Panc1 (cell line): ENCODE measurements at regions not wholly inside any gene's neighbourhood (a gene's known extent, or its start where the extent isn't known, plus 50 kb on each side); places are given as distances from the start of the nearest gene placed in this dataset.

Source experiments
- ATAC-seq: fragments of 200-7000 bp; cut with Tn5 transposase; 2 replicates; pipeline ENCODE4 v1.9.1; 2020; ENCODE audit warnings: mild to moderate bottlenecking, moderate library complexity
- BruUV-seq: library from RNA; stranded (reverse); fragments of 400-500 nt; replicated peaks from 2 replicates; lab custom pipeline; 2021; lab: Mats Ljungman, UMichigan
- CTCF ChIA-PET: fragments of 300-600 bp; sonication (Branson Sonifier 250); formaldehyde crosslinking; loops from one replicate; lab custom pipeline; 2022; ENCODE audit warnings: antibody characterized with exemption; lab: Charles Lee
- POLR2A ChIA-PET: fragments of 300-600 bp; sonication (Branson Sonifier 250); formaldehyde crosslinking; loops from one replicate; lab custom pipeline; 2022; ENCODE audit warnings: antibody characterized with exemption; lab: Charles Lee
- DNase-seq: peaks from one replicate; pipeline ENCODE4 v3.0.0-alpha.2; 2010; ENCODE audit warnings: low read depth, low spot score
- H3K27ac ChIP-seq: 2 replicates; pipeline ENCODE4 v1.5.1; 2011; ENCODE audit warnings: mild to moderate bottlenecking, low read length, inconsistent platforms
- H3K27me3 ChIP-seq: fragments of 200-500 bp; sonication (Bioruptor generic); 2 replicates; pipeline ENCODE4 v1.6.0; 2014; ENCODE audit warnings: low read length, inconsistent platforms; ENCODE audit not compliant: control insufficient read depth, insufficient read depth
- H3K36me3 ChIP-seq: fragments of 200-500 bp; sonication (Bioruptor generic); 2 replicates; pipeline ENCODE4 v1.5.1; 2014; ENCODE audit warnings: inconsistent platforms, mild to moderate bottlenecking, low read length, moderate library complexity; ENCODE audit not compliant: control insufficient read depth, insufficient read depth
- H3K4me1 ChIP-seq: 2 replicates; pipeline ENCODE4 v1.5.1; 2011; ENCODE audit warnings: inconsistent platforms, mild to moderate bottlenecking, low read length, moderate library complexity; ENCODE audit not compliant: control insufficient read depth, insufficient read depth
- H3K4me3 ChIP-seq, 2 experiments: 2 replicates each; pipeline ENCODE4 v1.5.1; 2011 to 2012; ENCODE audit warnings: low read depth in 2 of 2, low read length in 2 of 2, mild to moderate bottlenecking in 2 of 2, inconsistent platforms in 1 of 2, moderate library complexity in 1 of 2
- H3K9me3 ChIP-seq: fragments of 200-500 bp; sonication (Bioruptor generic); 2 replicates; pipeline ENCODE4 v1.5.1; 2014; ENCODE audit warnings: low read depth, mild to moderate bottlenecking, inconsistent platforms, low read length, moderate library complexity; ENCODE audit not compliant: control insufficient read depth, insufficient read depth
- POLR2AphosphoS5 ChIP-seq: IDR thresholded peaks from 2 replicates; pipeline ENCODE4 v1.6.1; 2012; ENCODE audit warnings: mild to moderate bottlenecking, low read depth, low read length, moderate library complexity
- SIN3A ChIP-seq: IDR thresholded peaks from 2 replicates; pipeline ENCODE4 v1.6.1; 2012; ENCODE audit warnings: low read depth, mild to moderate bottlenecking, low read length, moderate library complexity, borderline replicate concordance; ENCODE audit not compliant: insufficient read depth
- TCF7L2 ChIP-seq: IDR thresholded peaks from 2 replicates; pipeline ENCODE4 v1.6.1; 2011; ENCODE audit warnings: mild to moderate bottlenecking, low read depth, low read length, inconsistent platforms
- in situ Hi-C: cut with HindIII; loops from 2 replicates; pipeline ENCODE4 v1.10.0; 2016; ENCODE audit warnings: low sequenced_read_pairs, low pct_unique_long_range_greater_than_20kb
- intact Hi-C: fragments of 100-400 bp; cut with micrococcal nuclease; formaldehyde crosslinking; loops from one replicate; pipeline ENCODE4 v1.10.0; 2022; ENCODE audit not compliant: unreplicated experiment
- TF ChIP-seq, protein P1 (sequence below), 2 experiments: IDR thresholded peaks; 2 replicates each; pipeline ENCODE4 v1.6.1; 2011 to 2012; ENCODE audit warnings: low read depth in 2 of 2, control low read depth in 1 of 2, low read length in 1 of 2, mild to moderate bottlenecking in 1 of 2, moderate library complexity in 1 of 2; ENCODE audit not compliant: insufficient read depth in 1 of 2
- TF ChIP-seq, protein P2 (sequence below): fragments of 450-650 bp; IDR thresholded peaks from 2 replicates; pipeline ENCODE4 v1.5.1; 2017; ENCODE audit warnings: mild to moderate bottlenecking

DNA sequence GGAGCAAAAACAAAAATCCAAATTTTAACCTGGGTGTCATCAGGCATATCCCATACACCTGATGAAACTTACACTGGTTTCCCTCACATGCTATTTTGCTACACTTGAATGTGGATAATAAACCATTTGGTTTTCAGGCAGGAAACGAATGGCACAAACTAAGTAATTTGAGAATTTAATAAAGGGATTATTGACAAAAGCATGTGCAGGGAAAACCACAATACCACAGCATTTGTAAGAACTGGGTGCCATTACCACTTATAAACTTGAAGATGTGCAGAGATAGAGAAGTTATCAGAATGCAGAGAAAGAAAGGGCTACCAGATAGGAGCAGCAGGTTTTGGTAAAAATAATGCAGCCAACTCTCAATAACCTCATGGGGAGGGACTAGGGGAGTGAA lies 151.2 kb downstream of the RFX6 start:
- H3K9me3 ChIP-seq = no peaks in the 10 kb centered on the region
- no peak overlapping the region for H3K27ac ChIP-seq
- ChIA-PET CTCF (no interaction called here), POLR2A (no interaction called here)
- TF ChIP-seq, protein P1, sequence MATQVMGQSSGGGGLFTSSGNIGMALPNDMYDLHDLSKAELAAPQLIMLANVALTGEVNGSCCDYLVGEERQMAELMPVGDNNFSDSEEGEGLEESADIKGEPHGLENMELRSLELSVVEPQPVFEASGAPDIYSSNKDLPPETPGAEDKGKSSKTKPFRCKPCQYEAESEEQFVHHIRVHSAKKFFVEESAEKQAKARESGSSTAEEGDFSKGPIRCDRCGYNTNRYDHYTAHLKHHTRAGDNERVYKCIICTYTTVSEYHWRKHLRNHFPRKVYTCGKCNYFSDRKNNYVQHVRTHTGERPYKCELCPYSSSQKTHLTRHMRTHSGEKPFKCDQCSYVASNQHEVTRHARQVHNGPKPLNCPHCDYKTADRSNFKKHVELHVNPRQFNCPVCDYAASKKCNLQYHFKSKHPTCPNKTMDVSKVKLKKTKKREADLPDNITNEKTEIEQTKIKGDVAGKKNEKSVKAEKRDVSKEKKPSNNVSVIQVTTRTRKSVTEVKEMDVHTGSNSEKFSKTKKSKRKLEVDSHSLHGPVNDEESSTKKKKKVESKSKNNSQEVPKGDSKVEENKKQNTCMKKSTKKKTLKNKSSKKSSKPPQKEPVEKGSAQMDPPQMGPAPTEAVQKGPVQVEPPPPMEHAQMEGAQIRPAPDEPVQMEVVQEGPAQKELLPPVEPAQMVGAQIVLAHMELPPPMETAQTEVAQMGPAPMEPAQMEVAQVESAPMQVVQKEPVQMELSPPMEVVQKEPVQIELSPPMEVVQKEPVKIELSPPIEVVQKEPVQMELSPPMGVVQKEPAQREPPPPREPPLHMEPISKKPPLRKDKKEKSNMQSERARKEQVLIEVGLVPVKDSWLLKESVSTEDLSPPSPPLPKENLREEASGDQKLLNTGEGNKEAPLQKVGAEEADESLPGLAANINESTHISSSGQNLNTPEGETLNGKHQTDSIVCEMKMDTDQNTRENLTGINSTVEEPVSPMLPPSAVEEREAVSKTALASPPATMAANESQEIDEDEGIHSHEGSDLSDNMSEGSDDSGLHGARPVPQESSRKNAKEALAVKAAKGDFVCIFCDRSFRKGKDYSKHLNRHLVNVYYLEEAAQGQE (IDR thresholded peaks at IDR 0.05; ENCODE audit: insufficient read depth in 1 of 2, low read depth in 2 of 2, low read length in 1 of 2) = no peak
- TF ChIP-seq, protein P2, sequence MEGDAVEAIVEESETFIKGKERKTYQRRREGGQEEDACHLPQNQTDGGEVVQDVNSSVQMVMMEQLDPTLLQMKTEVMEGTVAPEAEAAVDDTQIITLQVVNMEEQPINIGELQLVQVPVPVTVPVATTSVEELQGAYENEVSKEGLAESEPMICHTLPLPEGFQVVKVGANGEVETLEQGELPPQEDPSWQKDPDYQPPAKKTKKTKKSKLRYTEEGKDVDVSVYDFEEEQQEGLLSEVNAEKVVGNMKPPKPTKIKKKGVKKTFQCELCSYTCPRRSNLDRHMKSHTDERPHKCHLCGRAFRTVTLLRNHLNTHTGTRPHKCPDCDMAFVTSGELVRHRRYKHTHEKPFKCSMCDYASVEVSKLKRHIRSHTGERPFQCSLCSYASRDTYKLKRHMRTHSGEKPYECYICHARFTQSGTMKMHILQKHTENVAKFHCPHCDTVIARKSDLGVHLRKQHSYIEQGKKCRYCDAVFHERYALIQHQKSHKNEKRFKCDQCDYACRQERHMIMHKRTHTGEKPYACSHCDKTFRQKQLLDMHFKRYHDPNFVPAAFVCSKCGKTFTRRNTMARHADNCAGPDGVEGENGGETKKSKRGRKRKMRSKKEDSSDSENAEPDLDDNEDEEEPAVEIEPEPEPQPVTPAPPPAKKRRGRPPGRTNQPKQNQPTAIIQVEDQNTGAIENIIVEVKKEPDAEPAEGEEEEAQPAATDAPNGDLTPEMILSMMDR = no peak
- no peak for TF ChIP-seq TCF7L2
- TF ChIP-seq POLR2AphosphoS5 = no peak
- no peak for TF ChIP-seq SIN3A
- DNase-seq (no peak), ATAC-seq (no peak)
- H3K36me3 ChIP-seq = no peaks in the 10 kb centered on the region
- intact Hi-C loops = no loop called here
- no peaks in the 10 kb centered on the region for H3K4me1 ChIP-seq
- no peak overlapping the region for H3K4me3 ChIP-seq
- H3K27me3 ChIP-seq = no peaks in the 10 kb centered on the region
- in situ Hi-C loops = no loop called here
- BruUV-seq = no TSS peak

DNA sequence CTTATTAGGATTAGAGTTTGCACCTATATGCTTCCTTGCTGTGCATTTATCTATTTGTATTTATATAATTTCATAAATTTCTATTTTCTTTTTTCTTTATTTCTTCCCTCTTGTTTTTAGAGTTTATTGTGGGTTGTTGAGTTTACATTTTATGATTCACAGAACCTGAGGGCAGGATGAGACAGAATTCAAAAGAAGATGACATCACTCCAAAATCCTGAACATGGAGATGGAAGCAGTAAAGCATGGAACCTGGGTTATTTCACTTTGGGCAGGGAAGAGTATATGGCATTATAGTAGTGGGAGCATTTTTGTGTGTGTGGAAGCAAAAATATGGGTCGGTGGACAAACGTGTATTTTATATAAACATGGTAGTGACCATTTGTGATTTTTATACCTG lies 157.5 kb downstream of the RFX6 start:
- in situ Hi-C loops (no loop called here), intact Hi-C loops (no loop called here)
- POLR2A ChIA-PET = no interaction called here
- ATAC-seq (no peak), DNase-seq (no peak)
- no peaks in the 10 kb centered on the region for H3K27me3 ChIP-seq
- H3K4me1 ChIP-seq = no peaks in the 10 kb centered on the region
- no TSS peak for BruUV-seq
- no peaks in the 10 kb centered on the region for H3K36me3 ChIP-seq
- CTCF ChIA-PET = no interaction called here
- no peak overlapping the region for H3K27ac ChIP-seq
- no peaks in the 10 kb centered on the region for H3K9me3 ChIP-seq
- TF ChIP-seq POLR2AphosphoS5 (no peak), SIN3A (no peak), TCF7L2 (no peak)
- TF ChIP-seq, protein P1 (IDR thresholded peaks at IDR 0.05; ENCODE audit: insufficient read depth in 1 of 2, low read depth in 2 of 2, low read length in 1 of 2) = no peak
- TF ChIP-seq, protein P2 = no peak
- H3K4me3 ChIP-seq = no peak overlapping the region
